ENCODE measurements at regions not wholly inside any gene's neighbourhood (a gene's known extent, or its start where the extent isn't known, plus 50 kb on each side); places are given as distances from the start of the nearest gene placed in this dataset.
"Not testable (repeated sequence)": the region's sequence is repeated elsewhere in the genome, so short reads cannot be mapped to it uniquely, and the experiment has no call there.

DNA sequence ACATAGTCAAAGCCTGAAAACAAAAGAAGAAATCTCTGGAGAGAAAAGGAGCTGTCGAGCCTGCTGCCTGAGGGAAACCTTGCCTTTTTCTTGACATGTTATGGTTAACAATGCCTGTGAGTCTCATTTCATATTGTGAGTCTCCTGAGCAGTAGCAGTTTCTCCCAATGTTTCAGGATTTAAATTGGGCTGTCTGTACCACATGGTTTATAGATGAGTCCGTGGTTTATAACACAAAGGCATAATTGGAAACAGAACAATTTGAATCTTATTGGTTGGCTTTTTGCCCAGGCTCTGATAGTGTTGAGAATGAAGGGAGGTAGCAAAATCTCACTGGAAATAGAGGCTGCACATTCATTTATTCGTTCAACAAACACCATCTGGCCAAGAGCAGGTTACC is 540.9 kb downstream of the RAB38 start:
- H3K79me2 ChIP-seq (ENCODE audit: low read length): no peaks in the 10 kb centered on the region
- no peak overlapping the region for H3K9ac ChIP-seq (ENCODE audit: low read length)
- intact Hi-C loops (cut with micrococcal nuclease): no loop called here
- H3K36me3 ChIP-seq (ENCODE audit: low read depth, low read length): no peaks in the 10 kb centered on the region
- H4K20me1 ChIP-seq (ENCODE audit: low read length): no peaks in the 10 kb centered on the region
- TF ChIP-seq EZH2phosphoT487 (IDR thresholded peaks at IDR 0.05; ENCODE audit: borderline replicate concordance, low read length) (no peak), EZH2 (IDR thresholded peaks at IDR 0.05; ENCODE audit: low read length, unreplicated experiment) (no peak)
- TF ChIP-seq, protein P1, sequence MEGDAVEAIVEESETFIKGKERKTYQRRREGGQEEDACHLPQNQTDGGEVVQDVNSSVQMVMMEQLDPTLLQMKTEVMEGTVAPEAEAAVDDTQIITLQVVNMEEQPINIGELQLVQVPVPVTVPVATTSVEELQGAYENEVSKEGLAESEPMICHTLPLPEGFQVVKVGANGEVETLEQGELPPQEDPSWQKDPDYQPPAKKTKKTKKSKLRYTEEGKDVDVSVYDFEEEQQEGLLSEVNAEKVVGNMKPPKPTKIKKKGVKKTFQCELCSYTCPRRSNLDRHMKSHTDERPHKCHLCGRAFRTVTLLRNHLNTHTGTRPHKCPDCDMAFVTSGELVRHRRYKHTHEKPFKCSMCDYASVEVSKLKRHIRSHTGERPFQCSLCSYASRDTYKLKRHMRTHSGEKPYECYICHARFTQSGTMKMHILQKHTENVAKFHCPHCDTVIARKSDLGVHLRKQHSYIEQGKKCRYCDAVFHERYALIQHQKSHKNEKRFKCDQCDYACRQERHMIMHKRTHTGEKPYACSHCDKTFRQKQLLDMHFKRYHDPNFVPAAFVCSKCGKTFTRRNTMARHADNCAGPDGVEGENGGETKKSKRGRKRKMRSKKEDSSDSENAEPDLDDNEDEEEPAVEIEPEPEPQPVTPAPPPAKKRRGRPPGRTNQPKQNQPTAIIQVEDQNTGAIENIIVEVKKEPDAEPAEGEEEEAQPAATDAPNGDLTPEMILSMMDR (conservative IDR thresholded peaks at IDR 0.05; ENCODE audit: low read depth, low read length): no peak
- no peak overlapping the region for H3K4me2 ChIP-seq (ENCODE audit: low read length)
- DNase-seq (no peak), ATAC-seq (no peak)
- no peaks in the 10 kb centered on the region for H3K9me2 ChIP-seq (replicated peaks; ENCODE audit: low read length)
- no peaks in the 10 kb centered on the region for H3K4me1 ChIP-seq (ENCODE audit: insufficient read depth, low read length)
- peaks cover 19% of the 10 kb centered on the region; the same call in 1 of the 2 replicates for H3K27me3 ChIP-seq (ENCODE audit: low read length)
- no peaks in the 10 kb centered on the region for H3F3A ChIP-seq (ENCODE audit: low read length, unreplicated experiment)
- no peaks in the 10 kb centered on the region for H3K9me3 ChIP-seq (ENCODE audit: low read length)
- ChIA-PET CTCF (interaction anchor here (0.6 kb wide), 1 partner anchor 10 kb away, joined by 3 read pairs; no protein-coding TSS in a partner anchor), POLR2A (ENCODE audit: unreplicated experiment) (no interaction called here)
- no TSS peak for BruUV-seq (replicated peaks)
- no peak overlapping the region for H3K27ac ChIP-seq (ENCODE audit: low read length)
- H2AFZ ChIP-seq (ENCODE audit: low read length): no peak overlapping the region
- no peak overlapping the region for H3K4me3 ChIP-seq (ENCODE audit: low read length)

DNA sequence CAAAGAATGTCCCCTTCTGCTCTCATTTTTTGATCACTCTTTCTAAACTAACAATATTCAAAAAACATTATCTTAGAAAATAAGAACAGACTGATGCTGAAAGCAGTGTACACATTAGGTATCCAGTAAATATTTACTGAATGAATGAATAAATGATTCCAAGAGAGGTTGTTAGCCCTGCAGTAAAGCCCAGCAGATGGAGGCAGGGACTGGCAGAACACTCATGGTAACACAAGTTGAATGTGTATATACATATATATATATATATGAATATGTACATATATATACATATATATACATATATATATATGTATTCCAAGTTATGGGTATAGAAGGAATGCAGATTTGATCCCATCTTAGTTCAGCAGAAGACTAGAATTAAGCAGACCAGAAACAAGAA is 546.3 kb downstream of the RAB38 start:
- Histone ChIP-seq H3K4me3 (ENCODE audit: low read length) (no peak overlapping the region), H3K4me1 (ENCODE audit: insufficient read depth, low read length) (no peaks in the 10 kb centered on the region), H3K79me2 (ENCODE audit: low read length) (no peaks in the 10 kb centered on the region), H3K27ac (ENCODE audit: low read length) (no peak overlapping the region), H4K20me1 (ENCODE audit: low read length) (no peaks in the 10 kb centered on the region), H3K27me3 (ENCODE audit: low read length) (peaks cover 4% of the 10 kb centered on the region; the same call in 1 of the 2 replicates), H3K9me3 (ENCODE audit: low read length) (no peaks in the 10 kb centered on the region), H3K9me2 (replicated peaks; ENCODE audit: low read length) (no peaks in the 10 kb centered on the region), H3K4me2 (ENCODE audit: low read length) (no peak overlapping the region), H3K36me3 (ENCODE audit: low read depth, low read length) (no peaks in the 10 kb centered on the region), H2AFZ (ENCODE audit: low read length) (no peak overlapping the region), H3K9ac (ENCODE audit: low read length) (no peak overlapping the region), H3F3A (ENCODE audit: low read length, unreplicated experiment) (no peaks in the 10 kb centered on the region)
- ChIA-PET POLR2A (ENCODE audit: unreplicated experiment) (no interaction called here), CTCF (no interaction called here)
- ATAC-seq: no peak
- TF ChIP-seq EZH2 (IDR thresholded peaks at IDR 0.05; ENCODE audit: low read length, unreplicated experiment) (no peak), EZH2phosphoT487 (IDR thresholded peaks at IDR 0.05; ENCODE audit: borderline replicate concordance, low read length) (no peak)
- TF ChIP-seq, protein P1 (conservative IDR thresholded peaks at IDR 0.05; ENCODE audit: low read depth, low read length): no peak
- BruUV-seq (replicated peaks): no TSS peak
- DNase-seq: no peak
- intact Hi-C loops (cut with micrococcal nuclease): no loop called here

DNA sequence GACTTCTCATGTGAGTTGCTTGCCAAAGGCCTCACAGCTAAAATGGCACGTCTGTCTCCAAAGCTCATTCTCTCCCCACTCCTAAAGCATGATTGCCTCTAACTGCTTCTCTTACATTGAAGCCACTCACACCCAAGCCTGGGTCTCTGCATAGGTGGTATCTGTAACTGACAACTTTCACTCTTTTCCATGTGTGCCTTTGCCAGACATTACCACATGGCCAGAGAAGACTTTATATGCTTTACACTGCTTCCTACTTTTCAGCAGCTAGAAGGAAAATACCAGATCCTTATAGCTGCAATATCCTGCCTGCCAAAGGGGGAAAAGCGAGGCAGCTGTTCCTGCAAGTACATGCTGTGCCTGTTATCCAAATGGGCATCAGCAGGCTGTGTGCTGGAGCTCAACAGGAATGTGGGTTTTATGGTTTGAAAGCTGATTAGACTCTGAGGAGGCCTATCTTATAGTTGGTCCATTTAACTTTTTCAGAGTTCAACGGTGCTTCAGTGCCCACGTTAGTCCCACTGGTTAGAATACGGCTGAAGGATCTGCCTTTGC is 547.1 kb downstream of the RAB38 start:
- H3K9me3 ChIP-seq (ENCODE audit: low read length): no peaks in the 10 kb centered on the region
- no peaks in the 10 kb centered on the region for H3K79me2 ChIP-seq (ENCODE audit: low read length)
- no peaks in the 10 kb centered on the region for H3K9me2 ChIP-seq (replicated peaks; ENCODE audit: low read length)
- ATAC-seq (no peak; the same call in 1 of the 2 replicates), DNase-seq (no peak)
- H3K9ac ChIP-seq (ENCODE audit: low read length): no peak overlapping the region
- H3K27me3 ChIP-seq (ENCODE audit: low read length): no peaks in the 10 kb centered on the region
- no peaks in the 10 kb centered on the region for H3K4me1 ChIP-seq (ENCODE audit: insufficient read depth, low read length)
- no peak overlapping the region for H3K4me2 ChIP-seq (ENCODE audit: low read length)
- no peaks in the 10 kb centered on the region for H3F3A ChIP-seq (ENCODE audit: low read length, unreplicated experiment)
- H4K20me1 ChIP-seq (ENCODE audit: low read length): no peaks in the 10 kb centered on the region
- no peaks in the 10 kb centered on the region for H3K36me3 ChIP-seq (ENCODE audit: low read depth, low read length)
- H3K27ac ChIP-seq (ENCODE audit: low read length): no peak overlapping the region
- no peak overlapping the region for H3K4me3 ChIP-seq (ENCODE audit: low read length)
- BruUV-seq (replicated peaks): no TSS peak
- TF ChIP-seq EZH2phosphoT487 (IDR thresholded peaks at IDR 0.05; ENCODE audit: borderline replicate concordance, low read length): no peak
- TF ChIP-seq, protein P1 (conservative IDR thresholded peaks at IDR 0.05; ENCODE audit: low read depth, low read length): no peak
- no peak for TF ChIP-seq EZH2 (IDR thresholded peaks at IDR 0.05; ENCODE audit: low read length, unreplicated experiment)
- ChIA-PET POLR2A (ENCODE audit: unreplicated experiment) (interaction anchor here (0.6 kb wide), 1 partner anchor 190 kb away, joined by 3 read pairs; no protein-coding TSS in a partner anchor), CTCF (interaction anchor here (0.5 kb wide), 1 partner anchor 43 kb away, joined by 3 read pairs; no protein-coding TSS in a partner anchor)
- intact Hi-C loops (cut with micrococcal nuclease): no loop called here
- no peak overlapping the region for H2AFZ ChIP-seq (ENCODE audit: low read length)

DNA sequence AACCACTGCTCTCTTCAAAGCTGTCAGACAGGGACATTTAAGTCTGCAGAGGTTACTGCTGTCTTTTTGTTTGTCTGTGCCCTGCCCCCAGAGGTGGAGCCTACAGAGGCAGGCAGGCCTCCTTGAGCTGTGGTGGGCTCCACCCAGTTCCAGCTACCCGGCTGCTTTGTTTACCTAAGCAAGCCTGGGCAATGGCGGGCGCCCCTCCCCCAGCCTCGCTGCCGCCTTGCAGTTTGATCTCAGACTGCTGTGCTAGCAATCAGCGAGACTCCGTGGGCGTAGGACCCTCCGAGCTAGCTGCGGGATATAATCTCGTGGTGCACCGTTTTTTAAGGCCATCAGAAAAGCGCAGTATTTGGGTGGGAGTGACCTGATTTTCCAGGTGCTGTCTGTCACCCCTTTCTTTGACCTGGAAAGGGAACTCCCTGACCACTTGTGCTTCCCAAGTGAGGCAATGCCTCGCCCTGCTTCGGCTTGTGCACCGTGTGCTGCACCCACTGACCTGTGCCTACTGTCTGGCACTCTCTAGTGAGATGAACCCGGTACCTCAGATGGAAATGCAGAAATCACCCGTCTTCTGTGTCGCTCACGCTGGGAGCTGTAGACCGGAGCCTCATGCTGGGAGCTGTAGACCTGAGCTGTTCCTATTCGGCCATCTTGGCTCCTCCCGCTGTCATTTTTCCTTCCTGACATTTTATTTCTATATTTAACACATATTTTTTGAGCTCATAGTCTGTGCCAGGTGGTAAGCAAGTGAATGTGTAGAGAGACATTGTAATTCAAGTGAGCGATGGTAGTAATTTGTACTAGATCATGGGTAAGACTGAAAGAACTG is 551.5 kb downstream of the RAB38 start:
- H3K9ac ChIP-seq (ENCODE audit: low read length); H4K20me1 ChIP-seq (ENCODE audit: low read length); intact Hi-C loops (cut with micrococcal nuclease); H3K4me1 ChIP-seq (ENCODE audit: insufficient read depth, low read length); H3K27me3 ChIP-seq (ENCODE audit: low read length); CTCF ChIA-PET; POLR2A ChIA-PET (ENCODE audit: unreplicated experiment); H3K27ac ChIP-seq (ENCODE audit: low read length); H3K36me3 ChIP-seq (ENCODE audit: low read depth, low read length); H3K79me2 ChIP-seq (ENCODE audit: low read length); H3K9me3 ChIP-seq (ENCODE audit: low read length); BruUV-seq (replicated peaks); H3K9me2 ChIP-seq (replicated peaks; ENCODE audit: low read length); DNase-seq; H3F3A ChIP-seq (ENCODE audit: low read length, unreplicated experiment): not testable (repeated sequence)
- peak overlapping the region; percentile 50 for H3K4me3 ChIP-seq (ENCODE audit: low read length)
- H3K4me2 ChIP-seq (ENCODE audit: low read length): peak overlapping the region; percentile 62
- H2AFZ ChIP-seq (ENCODE audit: low read length): peak overlapping the region; percentile 66
- ATAC-seq: 0 out of 2 replicates have a peak, but pooled peaks have one; percentile 27

Data from PC-3 (cell line).